ENCODE measurements at regions not wholly inside any gene's neighbourhood (a gene's known extent, or its start where the extent isn't known, plus 50 kb on each side); places are given as distances from the start of the nearest gene placed in this dataset.

DNA sequence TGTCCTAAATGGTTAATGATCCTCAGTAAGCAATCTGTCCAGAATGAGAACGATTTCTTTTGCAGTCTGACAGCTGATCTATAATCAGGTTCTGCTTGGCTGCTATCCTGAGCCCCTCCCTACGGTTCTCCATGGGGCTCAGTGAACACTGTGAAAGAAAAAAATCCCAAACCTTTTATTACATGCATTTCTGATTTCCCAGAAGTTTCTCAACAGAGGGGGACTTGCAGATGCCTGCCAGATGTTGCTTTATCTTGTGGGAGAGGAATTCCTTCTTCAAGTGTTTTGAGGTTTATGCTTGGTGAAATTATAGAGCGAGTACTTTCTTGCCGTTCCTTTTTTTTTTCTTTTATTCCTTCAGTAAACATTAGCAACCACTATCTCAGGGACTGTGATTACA lies 531.9 kb upstream of the ISX start:
- DNase-seq = no peak
- TF ChIP-seq, protein P1, sequence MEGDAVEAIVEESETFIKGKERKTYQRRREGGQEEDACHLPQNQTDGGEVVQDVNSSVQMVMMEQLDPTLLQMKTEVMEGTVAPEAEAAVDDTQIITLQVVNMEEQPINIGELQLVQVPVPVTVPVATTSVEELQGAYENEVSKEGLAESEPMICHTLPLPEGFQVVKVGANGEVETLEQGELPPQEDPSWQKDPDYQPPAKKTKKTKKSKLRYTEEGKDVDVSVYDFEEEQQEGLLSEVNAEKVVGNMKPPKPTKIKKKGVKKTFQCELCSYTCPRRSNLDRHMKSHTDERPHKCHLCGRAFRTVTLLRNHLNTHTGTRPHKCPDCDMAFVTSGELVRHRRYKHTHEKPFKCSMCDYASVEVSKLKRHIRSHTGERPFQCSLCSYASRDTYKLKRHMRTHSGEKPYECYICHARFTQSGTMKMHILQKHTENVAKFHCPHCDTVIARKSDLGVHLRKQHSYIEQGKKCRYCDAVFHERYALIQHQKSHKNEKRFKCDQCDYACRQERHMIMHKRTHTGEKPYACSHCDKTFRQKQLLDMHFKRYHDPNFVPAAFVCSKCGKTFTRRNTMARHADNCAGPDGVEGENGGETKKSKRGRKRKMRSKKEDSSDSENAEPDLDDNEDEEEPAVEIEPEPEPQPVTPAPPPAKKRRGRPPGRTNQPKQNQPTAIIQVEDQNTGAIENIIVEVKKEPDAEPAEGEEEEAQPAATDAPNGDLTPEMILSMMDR (IDR thresholded peaks at IDR 0.05) = no peak
- no peak overlapping the region for H3K27ac ChIP-seq
- intact Hi-C loops (cut with DNase I; ENCODE audit: low total_unique reads) = no loop called here
- no peaks in the 10 kb centered on the region for H3K4me1 ChIP-seq
- no peaks in the 10 kb centered on the region for H3K9me3 ChIP-seq
- no peaks in the 10 kb centered on the region for H3K27me3 ChIP-seq
- H3K36me3 ChIP-seq = no peaks in the 10 kb centered on the region
- H3K4me3 ChIP-seq = no peak overlapping the region

DNA sequence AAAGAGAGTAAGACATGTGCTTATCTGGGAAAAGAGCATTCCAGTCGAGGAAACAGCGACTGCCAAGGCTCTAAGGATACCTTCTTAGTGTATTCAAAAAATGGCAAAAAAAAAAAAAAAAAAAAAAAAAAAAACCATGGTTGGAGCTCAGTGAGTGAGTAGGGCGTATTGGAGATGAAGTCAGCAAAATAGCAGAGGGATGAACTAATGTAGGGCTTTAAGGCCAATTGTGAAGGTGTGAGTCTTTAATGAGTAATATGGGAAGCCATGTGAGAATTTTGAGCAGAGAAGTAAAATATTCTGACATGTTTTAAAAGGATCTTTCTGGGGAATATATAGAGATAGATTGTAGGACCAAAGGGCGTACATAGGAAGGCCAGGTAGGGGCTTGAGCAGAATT lies 498.6 kb upstream of the ISX start:
- Histone ChIP-seq H3K27me3 (no peaks in the 10 kb centered on the region), H3K9me3 (no peaks in the 10 kb centered on the region), H3K36me3 (no peaks in the 10 kb centered on the region), H3K27ac (no peak overlapping the region), H3K4me3 (no peak overlapping the region), H3K4me1 (no peaks in the 10 kb centered on the region)
- TF ChIP-seq, protein P1 (IDR thresholded peaks at IDR 0.05) = no peak
- no peak for DNase-seq
- intact Hi-C loops (cut with DNase I; ENCODE audit: low total_unique reads) = no loop called here

DNA sequence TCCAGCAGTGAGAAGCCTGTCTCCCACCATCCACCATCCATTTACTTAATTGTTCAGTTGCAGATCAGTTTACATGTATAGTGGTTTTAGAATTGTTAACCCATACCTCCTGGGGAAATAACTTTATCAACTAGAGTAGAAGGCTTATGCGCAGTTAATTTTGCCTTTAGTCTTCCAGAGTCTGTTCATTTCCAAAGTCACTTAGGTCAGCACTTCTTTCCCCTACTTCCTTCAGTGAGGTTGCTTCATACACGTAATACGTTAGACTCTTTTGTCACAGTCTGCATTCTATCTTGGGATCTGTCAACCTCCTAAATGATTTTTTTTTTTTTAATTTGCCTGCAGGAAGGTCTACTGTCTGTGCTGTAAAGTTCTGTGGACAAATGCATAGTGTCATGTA lies 495.6 kb upstream of the ISX start:
- DNase-seq = no peak
- intact Hi-C loops (cut with DNase I; ENCODE audit: low total_unique reads) = no loop called here
- no peaks in the 10 kb centered on the region for H3K4me1 ChIP-seq
- no peaks in the 10 kb centered on the region for H3K36me3 ChIP-seq
- H3K4me3 ChIP-seq = no peak overlapping the region
- TF ChIP-seq, protein P1 (IDR thresholded peaks at IDR 0.05) = no peak
- no peak overlapping the region for H3K27ac ChIP-seq
- no peaks in the 10 kb centered on the region for H3K9me3 ChIP-seq
- H3K27me3 ChIP-seq = no peaks in the 10 kb centered on the region

DNA sequence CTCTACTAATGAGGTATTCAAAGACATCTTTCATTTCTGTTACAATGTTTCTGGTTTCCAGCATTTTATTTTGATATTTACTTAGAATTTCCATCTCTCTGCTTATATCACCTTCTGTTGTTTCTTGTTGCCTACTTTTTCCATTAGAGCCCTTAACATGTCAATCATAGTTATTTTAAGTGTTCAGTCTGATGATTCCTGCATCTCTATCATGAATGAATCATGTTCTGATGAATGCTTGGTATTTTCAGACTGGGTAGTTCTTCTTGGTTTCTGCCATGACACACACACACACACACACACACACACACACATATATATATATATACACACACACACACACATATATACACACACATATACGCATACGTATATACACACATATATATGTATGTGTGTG lies 486.4 kb upstream of the ISX start:
- no peak for DNase-seq
- Histone ChIP-seq H3K4me1 (no peaks in the 10 kb centered on the region), H3K27me3 (no peaks in the 10 kb centered on the region), H3K9me3 (no peaks in the 10 kb centered on the region), H3K36me3 (no peaks in the 10 kb centered on the region), H3K27ac (no peak overlapping the region), H3K4me3 (no peak overlapping the region)
- TF ChIP-seq, protein P1 (IDR thresholded peaks at IDR 0.05) = no peak
- intact Hi-C loops (cut with DNase I; ENCODE audit: low total_unique reads) = no loop called here

DNA sequence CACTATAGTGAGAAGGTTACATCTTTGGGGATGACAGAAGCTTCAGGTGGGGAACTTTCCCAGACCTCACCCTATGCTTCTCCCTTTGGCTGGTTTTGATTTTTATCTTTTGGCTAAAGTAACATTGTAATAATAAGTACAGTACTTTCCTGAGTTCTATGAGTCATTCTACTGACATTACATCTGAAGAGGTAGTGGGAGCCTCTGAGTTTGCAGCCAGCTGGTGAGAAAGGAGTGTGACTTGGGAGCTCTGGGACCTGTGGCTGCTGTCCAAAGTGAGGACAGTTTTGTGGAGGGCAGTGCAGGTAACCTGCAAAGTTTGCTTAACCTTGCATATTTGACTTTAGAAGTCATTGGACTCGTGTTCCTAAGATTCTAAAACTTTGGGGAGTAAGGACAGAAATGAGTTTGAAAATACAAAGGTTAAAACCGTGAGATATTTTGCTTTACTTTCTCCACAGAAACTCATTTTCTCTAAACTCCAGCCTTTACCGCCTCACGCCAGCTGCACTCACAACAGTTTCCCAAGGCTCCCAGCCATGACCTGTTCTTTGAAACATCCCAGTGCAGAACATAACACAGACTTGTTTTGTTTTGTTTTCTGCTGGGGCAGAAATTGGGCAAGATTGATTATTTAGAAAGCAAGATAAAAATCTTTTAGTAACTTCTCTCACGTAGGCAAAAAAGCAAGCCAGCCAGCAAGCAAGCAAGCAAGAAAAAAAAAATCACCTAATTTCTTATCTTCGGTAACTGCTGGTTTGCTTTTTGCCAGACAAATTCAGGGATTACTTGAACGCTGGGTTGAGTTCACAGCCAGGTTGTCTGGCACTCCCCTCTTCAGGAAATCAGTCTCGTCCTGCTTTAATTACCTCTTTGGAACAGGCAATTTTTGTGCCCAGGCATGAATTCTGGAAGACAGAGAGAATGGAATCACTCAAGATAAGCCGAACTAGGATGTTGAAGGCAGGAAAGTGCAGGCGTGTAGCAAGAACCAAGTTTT lies 478.3 kb upstream of the ISX start:
- TF ChIP-seq, protein P1 (IDR thresholded peaks at IDR 0.05) = no peak
- Histone ChIP-seq H3K36me3 (no peaks in the 10 kb centered on the region), H3K4me1 (peaks cover 0 to 4% (median 0%) of the 10 kb centered on the region in 4 donors), H3K27me3 (no peaks in the 10 kb centered on the region), H3K27ac (no peak overlapping the region), H3K4me3 (no peak overlapping the region), H3K9me3 (no peaks in the 10 kb centered on the region)
- no peak for DNase-seq
- intact Hi-C loops (cut with DNase I; ENCODE audit: low total_unique reads) = no loop called here

Measured in tibial artery (tissue), 4 donors.